GM19397 (cell line): ENCODE measurements at regions not wholly inside any gene's neighbourhood (a gene's known extent, or its start where the extent isn't known, plus 50 kb on each side); places are given as distances from the start of the nearest gene placed in this dataset.

Experiments
- ATAC-seq: cut with Tn5 transposase; IDR thresholded peaks from one replicate; pipeline ENCODE4 v1.9.1; 2021; ENCODE audit warnings: mild to moderate bottlenecking, moderate library complexity; ENCODE audit not compliant: unreplicated experiment

DNA sequence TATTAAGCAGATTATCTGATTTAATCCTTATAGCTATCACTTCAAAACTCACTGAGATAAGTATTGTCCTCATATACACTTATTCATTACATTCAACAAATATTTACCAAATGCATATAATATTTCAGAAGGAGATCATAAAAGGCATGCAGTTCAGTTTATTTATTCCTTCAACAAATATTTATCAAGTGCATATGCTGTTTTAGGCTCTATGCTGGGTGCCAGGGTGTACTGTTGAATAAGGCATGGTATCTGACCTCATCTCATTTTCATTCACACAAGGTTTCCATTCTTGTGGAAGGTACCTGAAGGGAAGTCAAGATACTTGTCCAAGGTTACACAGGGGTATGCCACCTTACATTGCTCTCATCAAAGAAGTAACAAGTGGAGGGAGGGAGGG, 213.0 kb downstream of the INSIG2 start:
- no peak for ATAC-seq

DNA sequence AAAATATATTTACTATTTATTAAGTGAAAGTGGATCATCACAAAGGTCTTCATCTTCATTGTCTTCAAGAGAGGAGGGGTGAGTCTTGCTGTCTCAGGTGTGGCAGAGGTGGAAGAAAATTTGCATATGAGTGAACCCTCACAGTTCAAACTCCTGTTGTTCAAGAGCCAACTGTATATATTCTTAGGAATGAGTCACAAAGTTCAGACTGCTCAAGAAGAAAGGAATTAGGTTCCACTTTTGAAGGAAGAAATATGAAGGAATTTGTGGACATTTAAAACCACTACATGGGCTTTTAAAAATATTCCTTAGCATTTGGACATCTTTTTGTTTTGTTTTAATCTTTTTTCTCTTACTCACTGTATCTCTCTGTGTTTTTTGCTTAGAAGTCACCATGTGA, 212.6 kb downstream of the INSIG2 start:
- no peak for ATAC-seq

DNA sequence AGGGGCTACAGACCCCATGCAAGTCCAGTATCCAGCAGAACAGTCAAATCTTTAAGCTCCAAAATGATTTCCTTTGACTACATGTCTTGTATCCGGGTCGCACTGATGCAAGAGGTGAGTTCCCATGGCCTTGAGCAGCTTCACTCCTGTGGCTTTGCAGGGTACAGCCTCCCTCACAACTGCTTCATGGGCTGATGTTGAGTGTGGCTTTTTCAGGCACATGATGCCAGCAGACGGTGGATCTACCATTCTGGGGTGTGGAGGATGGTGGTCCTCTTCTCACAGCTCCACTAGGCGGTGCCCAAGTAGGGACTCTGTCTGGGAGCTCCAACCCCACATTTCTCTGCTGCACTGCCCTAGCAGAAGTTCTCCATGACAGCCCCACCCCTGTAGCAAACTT, 208.4 kb downstream of the INSIG2 start:
- ATAC-seq = no peak

DNA sequence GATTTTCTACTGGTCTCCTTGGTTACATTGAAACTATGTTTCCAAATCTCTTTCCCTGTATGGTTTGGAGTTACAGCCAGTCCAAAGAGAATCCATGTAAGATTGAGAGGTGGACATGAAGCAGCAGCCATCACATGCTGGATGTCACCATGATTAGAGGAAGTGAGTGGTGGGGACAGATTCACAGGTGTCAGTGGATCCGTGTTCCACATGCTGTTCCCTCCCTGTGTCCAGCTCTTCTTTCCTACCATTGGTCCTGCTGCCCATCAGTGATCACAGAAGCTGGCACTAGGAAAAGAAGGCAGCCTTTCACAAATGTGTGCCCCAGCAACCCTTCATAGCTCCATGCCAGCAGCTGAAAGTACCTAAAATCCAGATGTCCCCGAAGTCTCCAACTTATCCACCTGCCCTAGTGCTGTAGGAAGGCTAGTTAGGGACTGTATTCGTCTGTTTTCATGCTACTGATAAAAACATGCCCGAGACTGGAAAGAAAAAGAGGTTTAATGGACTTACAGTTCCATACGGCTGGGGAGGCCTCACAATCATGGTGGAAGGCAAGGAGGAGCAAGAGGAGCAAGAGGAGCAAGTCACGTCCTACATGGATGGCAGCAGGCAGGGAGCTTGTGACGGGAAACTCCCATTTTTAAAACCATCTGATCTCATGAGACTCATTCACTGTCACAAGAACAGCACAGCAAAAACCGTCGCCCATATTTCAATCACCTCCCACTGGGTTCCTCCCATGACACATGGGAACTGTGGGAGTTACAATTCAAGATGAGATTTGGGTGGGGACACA, 207.5 kb downstream of the INSIG2 start:
- no peak for ATAC-seq

DNA sequence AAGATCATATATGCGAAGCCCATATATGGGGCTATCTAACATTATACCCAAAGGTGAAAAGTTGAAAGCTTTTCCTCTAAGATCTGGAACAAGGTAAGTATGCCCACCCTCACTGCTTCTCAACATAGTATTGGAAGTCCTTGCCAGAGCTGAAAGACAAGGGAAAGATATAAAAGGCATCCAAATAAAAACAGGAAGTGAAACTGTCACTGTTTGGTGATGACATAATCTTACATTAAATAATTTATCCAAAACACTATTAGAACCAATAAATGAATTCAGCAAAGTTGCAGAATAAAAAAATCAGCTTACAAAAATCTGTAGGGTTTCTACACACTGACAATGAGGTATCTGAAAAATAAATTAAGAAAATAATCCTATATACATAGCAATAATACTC, 205.8 kb downstream of the INSIG2 start:
- ATAC-seq = no peak

DNA sequence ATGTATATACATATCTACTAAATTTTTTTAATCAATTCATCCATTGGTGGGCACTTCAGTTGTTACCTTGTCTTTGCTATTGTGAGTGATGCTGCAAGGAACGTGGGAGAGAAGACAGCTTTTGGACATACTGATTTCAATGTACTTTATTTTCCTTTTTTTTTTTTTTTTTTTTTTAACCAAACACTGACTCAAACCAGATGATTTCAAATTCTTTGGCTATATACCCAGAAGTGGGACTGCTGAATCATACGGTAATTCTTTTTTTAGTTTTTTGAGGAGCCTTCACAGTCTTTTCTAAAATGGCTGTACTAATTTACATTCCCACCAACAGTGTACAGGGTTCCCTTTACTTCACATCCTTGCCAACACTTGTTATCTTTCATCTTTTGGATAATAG, 204.7 kb downstream of the INSIG2 start:
- ATAC-seq = no peak

DNA sequence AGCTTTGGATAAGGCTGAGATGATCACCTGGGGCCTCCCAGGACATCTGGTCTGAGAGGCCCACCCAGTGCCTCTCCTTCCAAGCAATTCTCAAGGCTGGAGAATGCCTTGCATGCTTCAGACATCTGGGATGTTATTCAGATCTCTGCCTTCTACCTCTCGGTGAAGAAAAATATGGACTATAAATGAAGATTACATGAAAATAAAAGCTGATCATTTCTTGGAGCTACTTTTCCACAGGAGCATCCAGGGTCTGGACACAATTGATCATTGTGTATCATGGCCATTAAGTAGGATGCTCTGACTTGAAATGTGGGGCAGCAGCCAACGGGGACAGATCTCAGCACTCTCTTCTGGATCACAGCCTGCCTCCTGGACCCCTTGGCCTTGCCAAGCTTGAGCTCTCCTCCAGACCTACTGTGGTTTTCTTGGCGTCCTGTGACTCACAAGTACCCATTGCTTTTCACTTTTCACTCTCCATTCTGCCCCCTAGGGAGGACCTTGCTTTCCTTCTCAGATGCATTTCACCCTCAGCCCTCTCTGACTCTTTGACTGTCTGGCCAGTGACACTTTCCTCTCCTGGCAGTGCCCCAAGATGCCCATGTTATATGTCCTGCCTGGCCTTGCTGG, 203.1 kb downstream of the INSIG2 start:
- ATAC-seq = no peak

DNA sequence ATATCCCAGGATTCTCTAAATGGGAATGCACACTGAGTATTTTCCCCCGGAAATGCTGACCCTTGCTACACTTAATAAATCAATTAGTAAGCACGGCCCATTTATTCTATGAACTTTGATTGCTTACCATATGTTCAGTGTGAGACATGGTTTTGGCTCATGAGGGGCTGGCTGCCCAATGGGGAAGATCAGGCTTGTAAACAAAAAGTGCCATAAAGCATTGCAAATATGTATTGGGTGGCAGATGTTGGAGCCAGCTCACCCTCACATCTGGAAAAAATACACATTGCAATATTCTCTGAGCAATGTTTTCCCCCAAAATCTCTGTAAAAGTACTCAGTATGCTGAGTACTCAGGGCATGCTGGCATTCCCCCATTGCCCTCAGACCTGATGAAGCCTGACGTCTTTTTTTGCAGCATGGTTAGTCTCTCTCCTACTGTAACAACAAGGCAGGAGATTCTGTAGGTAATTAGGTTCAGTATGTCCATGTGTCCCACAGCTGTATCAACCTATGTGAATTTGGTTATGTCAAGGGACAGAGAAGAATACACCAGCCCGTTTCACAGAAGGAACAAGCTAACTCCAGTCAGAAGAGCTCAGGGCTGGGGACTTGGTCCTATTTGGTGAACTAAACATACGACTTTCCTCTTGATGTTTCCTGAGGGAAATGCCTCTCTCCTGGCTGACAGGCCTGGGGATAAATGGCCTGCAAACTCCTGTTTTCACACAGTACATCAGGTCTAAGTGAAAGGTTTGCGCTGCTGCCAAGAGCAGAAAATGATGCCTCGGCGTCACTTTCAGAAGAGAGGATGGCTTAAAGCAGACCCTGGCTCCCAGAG, 202.4 kb downstream of the INSIG2 start:
- ATAC-seq = no peak

DNA sequence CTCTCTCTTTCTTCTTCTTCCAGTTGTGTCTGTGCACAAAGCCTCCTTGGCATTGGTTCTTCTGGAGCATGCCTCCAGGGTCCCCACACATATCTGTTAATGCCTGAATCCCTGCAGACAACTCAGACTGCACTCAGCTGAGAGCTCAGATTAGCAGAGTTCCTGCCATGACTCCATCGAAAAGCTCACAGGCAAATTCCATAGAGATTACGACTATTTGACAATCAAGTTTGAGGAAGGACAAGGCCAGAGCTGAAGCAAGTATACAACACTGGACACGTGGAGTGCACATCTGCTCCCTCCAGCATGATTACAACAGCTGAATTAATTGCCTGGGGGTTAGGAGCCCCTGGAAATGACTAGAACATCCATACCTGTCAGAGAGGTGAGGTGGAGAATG, 190.7 kb downstream of the INSIG2 start:
- ATAC-seq = no peak

DNA sequence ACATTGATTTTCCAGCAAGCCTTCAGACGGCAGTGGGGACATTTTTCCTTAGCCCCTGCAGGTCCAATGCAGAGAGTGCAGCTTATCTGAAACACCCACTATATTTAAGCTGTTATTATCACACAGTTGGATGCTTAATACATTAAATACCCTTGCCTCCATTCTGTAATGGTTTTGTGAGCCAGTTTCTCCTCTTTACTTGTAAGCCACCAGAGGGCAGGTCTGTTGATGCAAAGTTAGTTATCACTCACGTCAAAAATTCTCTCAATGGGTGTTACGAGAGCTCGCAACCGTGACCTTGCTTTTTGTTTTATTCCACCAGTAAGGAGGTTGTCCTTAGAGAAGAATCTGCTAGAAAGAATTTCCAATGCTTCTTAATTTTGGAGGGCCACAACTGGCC, 189.8 kb downstream of the INSIG2 start:
- ATAC-seq = no peak

DNA sequence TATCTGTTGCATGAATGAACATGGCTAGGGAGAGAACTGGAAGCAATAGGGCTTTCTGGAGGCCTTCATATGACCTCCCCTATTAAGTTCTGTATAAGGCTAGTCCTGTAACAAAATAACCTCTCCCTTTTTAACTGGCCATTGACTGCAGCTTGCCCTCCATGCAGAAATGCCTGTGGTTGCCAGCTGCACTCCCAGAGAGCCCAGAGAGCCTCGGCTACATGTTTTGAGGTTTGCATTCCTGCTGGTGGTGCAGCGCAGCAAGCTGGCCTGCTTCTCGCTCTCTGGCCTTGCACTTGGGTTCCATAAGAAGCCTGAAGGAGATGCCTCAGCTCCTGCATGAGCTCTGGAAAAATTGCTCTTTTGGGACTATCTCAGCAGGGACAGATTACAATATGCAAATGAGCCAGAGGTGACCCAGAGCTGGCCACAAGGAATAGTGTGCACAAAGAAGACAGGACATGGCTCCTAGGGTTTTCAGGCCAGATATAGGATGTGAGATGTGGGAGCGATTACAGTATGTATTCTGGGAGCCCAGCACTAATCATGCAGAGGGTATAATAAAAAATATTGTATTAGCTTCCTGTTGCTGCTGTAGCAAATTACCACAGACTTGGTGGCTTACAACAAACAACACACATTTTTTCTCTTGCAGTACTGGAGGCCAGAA, 186.7 kb downstream of the INSIG2 start:
- no peak for ATAC-seq

DNA sequence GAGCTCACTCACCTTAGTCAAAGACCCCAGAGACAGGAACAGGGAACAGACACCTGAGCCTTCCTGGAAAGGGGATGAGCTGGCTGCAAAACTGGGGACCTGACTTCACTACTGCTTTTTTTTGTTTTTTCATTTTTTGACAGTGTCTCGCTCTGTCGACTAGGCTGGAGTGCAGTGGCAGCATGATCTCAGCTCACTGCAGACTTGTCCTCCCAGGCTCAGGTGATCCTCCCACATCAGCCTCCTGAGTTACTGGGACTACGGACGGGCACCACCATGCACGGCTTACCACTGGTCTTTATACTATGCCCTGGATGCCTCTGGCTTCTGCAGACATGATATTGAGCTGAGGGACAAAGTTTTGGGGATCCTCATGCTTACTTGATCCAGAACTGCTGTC, 184.1 kb downstream of the INSIG2 start:
- no peak for ATAC-seq

DNA sequence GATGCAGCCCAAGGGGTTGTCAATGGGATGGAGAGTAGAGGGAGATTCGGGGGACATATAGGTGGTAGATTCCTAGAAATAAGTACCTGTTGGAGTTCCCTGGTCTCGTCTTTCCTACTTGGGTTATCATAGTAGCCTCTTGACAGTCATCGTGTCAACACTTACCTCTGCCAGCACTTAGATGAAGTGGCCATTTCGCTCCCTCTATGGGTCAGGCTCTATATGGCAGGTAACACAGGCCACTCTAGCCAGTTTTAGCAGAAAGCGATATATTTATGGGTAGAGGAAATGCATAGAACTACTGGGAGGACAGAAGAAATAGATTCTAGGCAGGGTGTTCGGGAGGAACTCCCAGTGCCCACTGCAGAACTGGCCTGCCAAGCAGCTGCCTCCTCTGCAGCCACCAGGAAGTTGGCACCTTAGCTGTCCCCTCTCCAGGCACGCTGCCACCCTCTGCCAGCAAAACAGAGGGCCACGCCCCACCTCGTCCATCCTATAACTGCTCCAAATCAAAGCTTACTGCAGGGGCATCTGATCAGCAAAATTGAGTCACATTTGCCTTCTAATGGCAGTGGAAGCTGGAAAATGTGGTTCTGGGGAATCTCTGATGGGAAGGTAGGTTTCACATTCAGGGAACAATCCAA, 181.3 kb downstream of the INSIG2 start:
- ATAC-seq = no peak

DNA sequence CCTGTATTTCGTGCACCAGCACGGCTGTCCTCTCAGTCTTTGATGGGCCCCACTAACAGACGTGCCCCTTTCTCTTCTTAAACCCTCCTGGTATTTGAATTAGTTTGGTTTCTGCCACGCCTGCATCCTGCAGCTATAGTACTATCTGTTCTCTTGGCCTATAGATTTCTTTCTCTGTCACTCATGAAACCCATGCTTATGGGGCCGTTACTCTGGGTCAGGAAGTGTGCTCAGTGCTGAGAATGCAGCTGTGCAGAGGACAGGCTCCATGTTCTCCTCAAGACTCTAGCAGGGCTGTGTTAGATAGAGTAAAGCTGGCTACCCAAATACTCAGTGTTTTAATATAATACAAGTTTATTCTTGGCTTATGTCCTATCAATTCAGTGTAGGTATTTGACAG, 180.0 kb downstream of the INSIG2 start:
- no peak for ATAC-seq

DNA sequence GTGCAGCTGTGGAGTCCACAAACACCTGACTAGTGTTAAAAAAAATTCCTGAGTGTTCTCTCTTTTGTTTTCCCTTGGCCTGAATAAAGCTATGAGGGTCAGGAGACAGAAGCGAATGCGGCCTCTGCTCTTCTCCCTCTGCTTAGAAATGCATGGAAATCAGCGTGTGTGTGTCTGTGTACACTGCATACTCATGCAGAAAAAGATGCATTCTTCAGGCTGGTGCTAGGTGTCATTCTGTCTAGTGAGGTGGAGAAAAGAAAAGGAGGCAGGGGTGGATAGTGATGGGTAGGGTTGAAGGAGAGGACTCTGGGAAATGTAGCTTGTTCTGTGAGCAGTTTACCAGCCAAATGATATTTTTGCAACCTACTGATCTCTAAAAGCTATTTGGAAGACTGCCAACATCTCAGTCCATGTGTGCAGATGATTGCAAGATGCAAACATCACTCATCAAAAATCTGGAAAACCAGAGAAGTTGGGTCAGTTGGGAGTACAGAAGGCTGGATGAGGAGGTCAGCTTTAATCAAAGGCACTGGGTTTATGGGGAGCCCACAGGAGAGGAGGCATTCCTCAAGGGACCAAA, 177.7 kb downstream of the INSIG2 start:
- no peak for ATAC-seq

DNA sequence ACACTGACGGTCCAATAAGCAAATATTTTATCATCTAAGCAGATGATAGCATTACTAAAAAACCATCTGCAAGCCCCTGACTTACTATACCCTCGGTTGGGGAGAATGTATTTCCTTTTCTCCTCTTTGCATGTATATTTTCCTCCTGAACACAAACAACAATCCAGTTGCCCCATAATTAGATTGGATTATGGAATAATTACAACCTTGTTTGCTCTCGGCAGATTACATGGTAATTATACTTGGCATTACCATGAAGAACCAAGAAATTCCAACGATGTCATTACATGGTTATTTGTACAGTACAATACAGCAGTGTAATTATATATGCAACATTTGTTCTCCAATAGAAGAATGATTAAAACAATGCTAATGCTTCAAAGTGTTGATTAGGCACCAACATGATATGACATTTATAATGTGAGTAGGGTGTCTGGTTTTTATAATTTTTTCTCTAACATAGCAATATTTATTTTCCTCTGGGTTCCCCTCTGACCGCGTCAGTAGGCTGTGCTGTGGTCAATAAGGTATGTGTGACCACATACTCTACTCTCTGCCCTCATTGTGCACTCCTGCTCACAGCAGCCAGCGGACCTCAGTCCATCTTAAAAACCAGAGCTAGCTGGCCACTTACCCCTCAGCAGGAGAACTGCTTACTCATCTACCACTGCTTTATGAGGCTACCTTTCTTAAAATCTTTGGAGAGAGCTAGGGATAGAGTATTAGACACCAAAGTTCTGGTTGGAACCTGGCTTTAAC, 176.1 kb downstream of the INSIG2 start:
- ATAC-seq = no peak

DNA sequence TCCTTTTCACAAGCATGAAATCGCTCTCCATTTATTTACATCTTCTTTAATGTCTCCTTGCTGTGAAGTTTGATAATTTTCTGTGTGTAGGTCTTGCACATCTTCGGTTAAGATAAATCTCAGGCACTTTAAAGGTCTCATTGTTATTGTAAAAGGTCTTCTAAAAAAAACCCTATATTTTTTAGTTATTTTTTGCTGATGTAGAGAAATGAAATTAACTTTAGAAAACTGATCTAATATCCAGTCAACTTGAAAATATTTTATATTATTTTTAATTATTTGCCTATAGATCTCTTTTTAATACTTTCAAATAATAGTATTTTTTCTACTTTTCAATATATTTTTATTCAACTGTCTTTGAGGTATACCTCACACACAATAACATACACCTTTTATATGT, 169.4 kb downstream of the INSIG2 start:
- no peak for ATAC-seq

DNA sequence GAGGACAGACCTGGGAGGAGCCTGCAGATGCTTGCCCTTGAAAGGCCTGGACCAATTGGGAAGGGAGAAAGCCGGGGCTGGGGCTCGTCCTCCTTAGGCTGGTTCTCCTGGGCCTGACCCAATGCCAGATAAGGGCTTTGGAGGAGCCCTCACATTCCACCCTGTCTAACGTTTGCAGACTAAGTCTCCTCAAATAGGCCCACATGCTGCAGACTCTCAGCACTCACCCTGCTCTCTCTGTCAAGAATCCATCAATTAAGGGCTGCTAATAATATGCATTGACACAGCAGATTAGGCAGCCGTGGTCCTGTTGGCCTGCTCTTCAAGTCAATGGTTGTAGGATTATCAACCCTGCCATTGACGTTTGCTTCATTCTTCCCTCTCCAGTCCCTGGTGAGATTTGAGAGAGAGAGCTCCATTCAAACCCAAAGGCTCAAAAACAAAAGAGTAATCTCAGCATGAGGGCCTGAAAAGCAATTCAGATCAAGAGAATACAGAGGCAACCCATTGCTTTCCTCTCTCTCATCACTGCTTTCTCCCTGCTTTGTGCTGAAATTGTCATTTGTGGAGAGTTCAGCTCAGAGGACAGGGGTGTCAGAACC, 167.6 kb downstream of the INSIG2 start:
- ATAC-seq = no peak

DNA sequence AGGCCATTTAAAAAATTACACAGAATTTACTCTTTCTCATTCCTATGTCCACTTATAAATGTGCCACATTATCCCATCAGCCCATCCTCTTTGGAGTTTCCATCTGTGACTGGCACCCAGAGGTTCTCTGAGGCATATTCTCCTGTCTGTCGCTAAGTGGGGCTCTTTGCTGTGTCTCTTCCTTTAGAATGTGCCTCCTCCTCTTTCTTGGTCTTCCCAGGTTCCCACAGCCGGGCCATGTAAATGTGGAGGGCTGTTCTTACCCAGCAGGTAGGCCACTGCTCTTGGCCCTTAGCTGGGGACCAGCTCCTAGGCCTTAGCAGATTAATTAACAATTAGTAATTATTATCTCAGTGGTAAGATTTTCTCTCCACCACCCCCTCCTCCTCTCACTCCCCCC, 167.0 kb downstream of the INSIG2 start:
- no peak for ATAC-seq
